KMS-11 (cell line): ENCODE measurements at regions not wholly inside any gene's neighbourhood (a gene's known extent, or its start where the extent isn't known, plus 50 kb on each side); places are given as distances from the start of the nearest gene placed in this dataset.
"Not testable (repeated sequence)": the region's sequence is repeated elsewhere in the genome, so short reads cannot be mapped to it uniquely, and the experiment has no call there.

Experiments used
- H2AFZ ChIP-seq: fragments of 200-600 bp; sonication (generic); 2 replicates; pipeline ENCODE4 v1.6.1; 2016; ENCODE audit warnings: antibody characterized with exemption, mixed run types, low read depth
- H3K27ac ChIP-seq: fragments of 200-600 bp; sonication (generic); 2 replicates; pipeline ENCODE4 v1.6.1; 2016; ENCODE audit warnings: mild to moderate bottlenecking, mixed run types
- H3K27me3 ChIP-seq: fragments of 200-600 bp; sonication (generic); 2 replicates; pipeline ENCODE4 v1.6.1; 2017; ENCODE audit warnings: mild to moderate bottlenecking, low read depth, mixed run types, moderate library complexity; ENCODE audit not compliant: insufficient read depth
- H3K36me3 ChIP-seq: fragments of 200-600 bp; sonication (generic); 2 replicates; pipeline ENCODE4 v1.6.1; 2017; ENCODE audit warnings: mild to moderate bottlenecking, mixed run types; ENCODE audit not compliant: insufficient read depth
- H3K4me1 ChIP-seq: fragments of 200-600 bp; sonication (generic); 2 replicates; pipeline ENCODE4 v1.6.1; 2016; ENCODE audit warnings: mild to moderate bottlenecking, low read depth, mixed run types; ENCODE audit not compliant: poor library complexity, severe bottlenecking
- H3K4me2 ChIP-seq: fragments of 200-600 bp; sonication (generic); 2 replicates; pipeline ENCODE4 v1.7.0; 2016; ENCODE audit warnings: mild to moderate bottlenecking, mixed run types
- H3K4me3 ChIP-seq: fragments of 200-600 bp; sonication (generic); IDR thresholded peaks from 2 replicates; pipeline ENCODE4 v1.6.1; 2017; ENCODE audit warnings: low read depth, low read length, mixed read lengths; ENCODE audit not compliant: insufficient read depth
- H3K79me2 ChIP-seq: fragments of 200-600 bp; sonication (generic); 2 replicates; pipeline ENCODE4 v1.6.1; 2016; ENCODE audit warnings: low read depth, mixed run types; ENCODE audit not compliant: insufficient read depth
- H3K9ac ChIP-seq: fragments of 200-600 bp; sonication (generic); 2 replicates; pipeline ENCODE4 v1.6.1; 2016; ENCODE audit warnings: mild to moderate bottlenecking, mixed run types
- H4K20me1 ChIP-seq: fragments of 200-600 bp; sonication (generic); 2 replicates; pipeline ENCODE4 v1.6.1; 2016; ENCODE audit warnings: mild to moderate bottlenecking, mixed run types; ENCODE audit not compliant: insufficient read depth
- TF ChIP-seq, protein P1 (sequence below): fragments of 200-600 bp; sonication (generic); conservative IDR thresholded peaks from 2 replicates; pipeline ENCODE4 v1.6.1; 2017; ENCODE audit warnings: low read depth, mild to moderate bottlenecking, antibody characterized with exemption, low read length, moderate library complexity, mixed read lengths

DNA sequence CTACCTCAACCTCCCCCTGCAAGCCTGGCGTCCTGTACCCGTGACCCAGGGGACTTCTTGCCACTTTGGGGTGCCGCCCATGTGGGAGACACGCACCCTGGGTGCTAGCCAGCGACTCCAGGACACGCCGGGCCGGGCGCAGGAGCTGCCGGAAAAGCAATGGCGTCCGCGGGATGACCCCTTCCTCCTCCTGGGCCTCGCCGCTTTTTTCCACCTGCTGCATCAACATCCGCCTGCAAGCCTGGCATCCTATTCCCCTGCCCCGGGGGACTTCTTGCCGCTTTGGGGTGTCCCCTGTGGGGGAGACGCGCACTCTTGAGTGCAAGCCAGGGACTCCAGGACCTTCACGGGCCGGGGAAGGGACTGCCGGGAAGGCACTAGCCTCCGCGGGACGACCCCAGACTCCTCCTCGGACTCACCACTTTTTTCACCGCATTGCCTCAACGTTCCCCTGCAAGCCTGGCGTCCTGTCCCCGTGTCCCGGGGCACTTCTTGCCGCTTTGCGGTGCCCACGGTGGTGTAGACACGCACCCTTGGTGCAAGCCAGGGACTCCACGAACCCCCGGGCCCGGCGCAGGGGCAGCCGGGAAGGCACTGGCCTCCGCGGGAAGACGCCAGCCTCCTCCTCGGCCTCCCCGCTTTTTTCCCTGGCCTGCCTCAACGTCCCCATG, 237.8 kb downstream of the TUBA3C start:
- no peaks in the 10 kb centered on the region for H3K4me1 ChIP-seq

DNA sequence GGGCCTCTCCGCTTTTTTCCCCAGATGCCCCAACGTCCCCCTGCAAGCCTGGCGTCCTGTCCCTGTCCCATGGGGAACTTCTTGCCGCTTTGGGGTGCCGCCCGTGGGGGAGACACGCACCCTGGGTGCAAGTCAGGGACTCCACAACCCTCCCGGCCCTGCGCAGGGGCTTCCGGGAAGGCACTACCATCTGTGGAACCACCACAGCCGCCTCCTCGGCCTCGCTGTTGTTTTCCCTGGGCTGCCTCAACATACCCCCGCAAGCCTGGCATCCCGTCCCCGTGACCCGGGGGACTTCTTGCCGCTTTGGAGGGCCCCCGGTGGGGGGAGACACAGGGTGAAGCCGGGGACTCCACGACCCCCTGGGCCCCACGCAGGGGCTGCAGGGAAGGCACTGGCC, 238.4 kb downstream of the TUBA3C start:
- H3K36me3 ChIP-seq, result no peaks in the 10 kb centered on the region
- no peak overlapping the region for H3K4me3 ChIP-seq
- H3K27ac ChIP-seq, result no peak overlapping the region
- TF ChIP-seq, protein P1, sequence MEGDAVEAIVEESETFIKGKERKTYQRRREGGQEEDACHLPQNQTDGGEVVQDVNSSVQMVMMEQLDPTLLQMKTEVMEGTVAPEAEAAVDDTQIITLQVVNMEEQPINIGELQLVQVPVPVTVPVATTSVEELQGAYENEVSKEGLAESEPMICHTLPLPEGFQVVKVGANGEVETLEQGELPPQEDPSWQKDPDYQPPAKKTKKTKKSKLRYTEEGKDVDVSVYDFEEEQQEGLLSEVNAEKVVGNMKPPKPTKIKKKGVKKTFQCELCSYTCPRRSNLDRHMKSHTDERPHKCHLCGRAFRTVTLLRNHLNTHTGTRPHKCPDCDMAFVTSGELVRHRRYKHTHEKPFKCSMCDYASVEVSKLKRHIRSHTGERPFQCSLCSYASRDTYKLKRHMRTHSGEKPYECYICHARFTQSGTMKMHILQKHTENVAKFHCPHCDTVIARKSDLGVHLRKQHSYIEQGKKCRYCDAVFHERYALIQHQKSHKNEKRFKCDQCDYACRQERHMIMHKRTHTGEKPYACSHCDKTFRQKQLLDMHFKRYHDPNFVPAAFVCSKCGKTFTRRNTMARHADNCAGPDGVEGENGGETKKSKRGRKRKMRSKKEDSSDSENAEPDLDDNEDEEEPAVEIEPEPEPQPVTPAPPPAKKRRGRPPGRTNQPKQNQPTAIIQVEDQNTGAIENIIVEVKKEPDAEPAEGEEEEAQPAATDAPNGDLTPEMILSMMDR, result no peak
- H2AFZ ChIP-seq, result no peak overlapping the region
- H3K9ac ChIP-seq, result no peak overlapping the region
- no peaks in the 10 kb centered on the region for H3K79me2 ChIP-seq
- H3K27me3 ChIP-seq, result no peaks in the 10 kb centered on the region
- H3K4me2 ChIP-seq, result no peak overlapping the region
- H4K20me1 ChIP-seq, result no peaks in the 10 kb centered on the region
- no peaks in the 10 kb centered on the region for H3K4me1 ChIP-seq

More for the DNA sequence above, 237.8 kb downstream of the TUBA3C start:
- Histone ChIP-seq H2AFZ (no peak overlapping the region), H3K36me3 (no peaks in the 10 kb centered on the region), H3K27me3 (no peaks in the 10 kb centered on the region), H3K4me3 (no peak overlapping the region), H3K9ac (no peak overlapping the region), H4K20me1 (no peaks in the 10 kb centered on the region), H3K27ac (no peak overlapping the region), H3K4me2 (no peak overlapping the region), H3K79me2 (no peaks in the 10 kb centered on the region)
- TF ChIP-seq, protein P1, result no peak

DNA sequence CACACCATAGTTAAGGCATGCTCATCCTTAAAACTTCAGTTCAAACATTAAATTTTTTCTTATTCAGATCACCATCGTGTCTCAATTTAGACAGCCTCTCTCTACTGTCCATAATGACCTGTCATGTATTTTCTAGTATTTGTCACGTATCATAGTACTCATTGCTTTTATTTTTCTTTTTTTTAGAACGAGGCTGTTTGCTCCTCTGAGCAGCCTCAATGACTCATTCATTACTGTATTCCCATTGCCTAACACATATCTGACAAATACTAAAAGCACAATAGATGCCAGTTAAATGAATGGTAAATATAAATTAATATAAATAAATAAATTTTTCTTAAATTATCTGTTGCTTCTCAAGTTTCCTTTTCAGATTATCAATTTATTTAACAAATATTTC, 245.5 kb downstream of the TUBA3C start:
- no peaks in the 10 kb centered on the region for H4K20me1 ChIP-seq
- no peak overlapping the region for H3K4me2 ChIP-seq
- no peak overlapping the region for H3K27ac ChIP-seq
- no peaks in the 10 kb centered on the region for H3K4me1 ChIP-seq
- TF ChIP-seq, protein P1, result no peak
- no peak overlapping the region for H3K4me3 ChIP-seq
- no peaks in the 10 kb centered on the region for H3K27me3 ChIP-seq
- no peaks in the 10 kb centered on the region for H3K79me2 ChIP-seq
- no peak overlapping the region for H3K9ac ChIP-seq
- no peak overlapping the region for H2AFZ ChIP-seq
- no peaks in the 10 kb centered on the region for H3K36me3 ChIP-seq

DNA sequence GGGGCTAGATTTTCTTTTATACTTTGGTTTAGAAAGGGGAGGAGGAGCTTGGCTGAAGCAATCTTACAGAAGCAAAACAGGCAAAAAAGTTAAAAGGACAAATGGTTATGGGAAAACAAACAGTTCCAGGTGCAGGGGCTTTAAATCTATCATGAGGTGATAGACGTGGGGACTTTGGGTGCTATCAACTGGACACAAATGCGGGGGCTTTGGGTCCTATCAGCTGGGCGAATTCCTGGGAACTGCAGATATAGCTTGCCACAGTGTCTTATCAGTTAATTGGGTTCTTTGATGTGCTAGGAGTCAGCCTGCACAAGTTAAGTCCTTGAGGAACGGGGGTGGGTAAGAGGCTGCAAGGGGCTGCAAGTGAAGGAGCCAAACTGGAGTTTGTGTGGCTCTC, 260.6 kb downstream of the TUBA3C start:
- no peak overlapping the region for H3K27ac ChIP-seq
- H3K4me1 ChIP-seq, result no peaks in the 10 kb centered on the region
- H3K27me3 ChIP-seq, result no peaks in the 10 kb centered on the region
- H3K36me3 ChIP-seq, result no peaks in the 10 kb centered on the region
- H3K79me2 ChIP-seq, result no peaks in the 10 kb centered on the region
- TF ChIP-seq, protein P1, result no peak
- no peak overlapping the region for H3K9ac ChIP-seq
- H2AFZ ChIP-seq, result no peak overlapping the region
- no peak overlapping the region for H3K4me3 ChIP-seq
- no peaks in the 10 kb centered on the region for H4K20me1 ChIP-seq
- no peak overlapping the region for H3K4me2 ChIP-seq

DNA sequence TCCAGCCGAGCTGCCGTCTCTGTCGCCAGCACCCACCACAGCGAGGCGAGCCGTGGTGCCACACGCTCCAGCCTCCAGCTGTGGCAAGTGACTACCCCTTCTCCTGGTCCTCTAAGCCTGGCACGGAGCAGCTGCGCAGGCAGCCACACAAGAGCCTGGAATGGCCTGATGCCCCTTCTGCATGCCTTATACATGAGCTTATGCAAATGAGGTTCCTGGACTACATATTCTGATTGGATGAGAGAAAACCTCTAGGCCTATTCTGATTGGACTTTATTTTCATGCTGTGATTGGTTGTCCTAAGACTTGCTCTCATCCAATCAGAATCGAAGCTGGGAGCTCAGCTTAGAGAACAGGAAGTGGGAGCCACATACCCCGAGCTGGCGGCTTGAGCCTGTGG, 276.5 kb downstream of the TUBA3C start:
- H3K27ac ChIP-seq, H3K36me3 ChIP-seq, H2AFZ ChIP-seq, H3K4me2 ChIP-seq, H3K27me3 ChIP-seq, H3K9ac ChIP-seq, H3K79me2 ChIP-seq, H3K4me3 ChIP-seq, H3K4me1 ChIP-seq, H4K20me1 ChIP-seq: not testable (repeated sequence)

DNA sequence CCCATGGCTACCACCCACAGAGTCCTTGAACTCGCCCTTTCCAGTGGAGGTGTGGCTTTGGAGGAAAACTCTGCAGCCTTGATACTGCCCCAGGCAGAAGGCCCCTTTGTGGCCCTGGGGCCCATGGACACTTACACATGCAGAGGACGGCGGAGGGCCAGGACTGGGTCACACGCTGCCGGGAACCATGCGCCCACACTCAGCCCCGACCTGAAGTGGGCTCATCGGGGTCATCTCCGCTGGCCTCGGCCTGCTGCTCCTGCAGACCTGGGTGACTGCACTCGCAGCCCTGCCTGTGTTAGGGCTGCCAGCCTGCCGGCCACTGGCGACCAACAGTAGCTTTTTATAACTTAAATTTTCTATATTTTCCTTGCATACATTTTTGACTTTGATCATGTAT, 286.2 kb downstream of the TUBA3C start:
- not testable (repeated sequence) for H3K79me2 ChIP-seq, H3K4me1 ChIP-seq, H2AFZ ChIP-seq, H3K4me2 ChIP-seq, H3K27ac ChIP-seq, H3K4me3 ChIP-seq, H3K27me3 ChIP-seq, H4K20me1 ChIP-seq, H3K9ac ChIP-seq, H3K36me3 ChIP-seq

DNA sequence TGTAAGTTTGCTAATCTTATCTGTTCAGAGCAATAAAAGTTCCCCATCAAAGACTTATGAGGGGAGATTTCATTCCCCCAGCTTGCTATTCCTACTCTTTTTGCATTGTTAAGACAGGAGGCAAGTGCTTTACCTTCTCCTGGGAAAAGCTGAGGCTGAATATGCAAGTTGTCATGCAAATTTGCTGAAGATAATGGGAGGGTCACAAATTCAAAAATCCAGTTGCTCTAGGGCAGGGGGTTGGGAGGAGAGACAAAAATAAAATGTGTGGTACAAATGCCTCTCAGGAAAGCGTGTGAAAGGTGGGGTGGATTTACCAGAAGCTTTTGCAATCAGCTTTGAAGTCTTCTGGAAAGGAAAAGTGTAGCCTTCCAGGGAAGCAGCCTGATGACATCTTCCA, 290.4 kb downstream of the TUBA3C start:
- not testable (repeated sequence) for H3K4me2 ChIP-seq, H2AFZ ChIP-seq, H3K9ac ChIP-seq, H3K27ac ChIP-seq, H3K27me3 ChIP-seq, H3K79me2 ChIP-seq, H3K4me1 ChIP-seq, H3K36me3 ChIP-seq, H4K20me1 ChIP-seq, H3K4me3 ChIP-seq
